GM12878 (cell line): ENCODE measurements at regions not wholly inside any gene's neighbourhood (a gene's known extent, or its start where the extent isn't known, plus 50 kb on each side); places are given as distances from the start of the nearest gene placed in this dataset.

ENCODE experiments used
- ATAC-seq: fragments of 200-7000 bp; cut with Tn5 transposase; 3 replicates; pipeline ENCODE4 v1.9.1; 2020; ENCODE audit warnings: mild to moderate bottlenecking, moderate library complexity
- BruUV-seq: library from RNA; stranded (reverse); fragments of 400-500 nt; replicated peaks from 2 replicates; lab custom pipeline; 2021; lab: Mats Ljungman, UMichigan
- CTCF ChIA-PET: fragments of 300-600 bp; sonication (Branson Sonifier 250); formaldehyde crosslinking; extraction: SDS; loops from one replicate; lab custom pipeline; 2021; ENCODE audit warnings: inconsistent platforms; lab: Yijun Ruan, JAX
- POLR2A ChIA-PET: fragments of 350-600 bp; formaldehyde crosslinking; extraction: SDS; loops from one replicate; lab custom pipeline; 2021; ENCODE audit warnings: inconsistent platforms; lab: Charles Lee
- RAD21 ChIA-PET: fragments of 300-600 bp; sonication (Branson Sonifier 250); formaldehyde crosslinking; loops from one replicate; lab custom pipeline; 2023; ENCODE audit warnings: antibody characterized with exemption; ENCODE audit not compliant: unreplicated experiment; lab: Charles Lee
- SMC1A ChIA-PET: fragments of 300-600 bp; sonication (Branson Sonifier 250); formaldehyde crosslinking; loops from one replicate; lab custom pipeline; 2023; ENCODE audit not compliant: unreplicated experiment, uncharacterized antibody; lab: Charles Lee
- DNase-seq: peaks from one replicate; pipeline ENCODE4 v3.0.0-alpha.2; 2011; ENCODE audit warnings: low read depth, low spot score
- FAIRE-seq: peaks from 3 replicates; lab custom pipeline; 2011; peaks lifted over from hg19 to GRCh38; lab: Jason Lieb, UNC
- H2AFZ ChIP-seq: 2 replicates; pipeline ENCODE4 v1.6.0; 2011; ENCODE audit warnings: low read depth, low read length, control low read depth; ENCODE audit not compliant: control insufficient read depth
- H3K27ac ChIP-seq: 2 replicates; pipeline ENCODE4 v1.5.1; 2011; ENCODE audit warnings: control low read depth; ENCODE audit not compliant: control insufficient read depth, insufficient read depth
- H3K27me3 ChIP-seq, 2 experiments: replicated peaks in 1 of 2; 2 replicates each; pipeline versions ENCODE4 v1.6.0 to v1.6.1; 2011; ENCODE audit warnings: low read length in 1 of 2; ENCODE audit not compliant: control insufficient read depth in 2 of 2, insufficient read depth in 2 of 2
- H3K36me3 ChIP-seq, 2 experiments: 2 replicates each; pipeline ENCODE4 v1.5.1; 2011; ENCODE audit warnings: low read length in 1 of 2; ENCODE audit not compliant: control insufficient read depth in 2 of 2, insufficient read depth in 2 of 2
- H3K4me1 ChIP-seq: 2 replicates; pipeline ENCODE4 v1.6.1; 2011; ENCODE audit warnings: mild to moderate bottlenecking, low read length, moderate library complexity, mixed read lengths; ENCODE audit not compliant: control insufficient read depth, insufficient read depth
- H3K4me2 ChIP-seq: 2 replicates; pipeline ENCODE4 v1.6.0; 2011; ENCODE audit warnings: control low read depth; ENCODE audit not compliant: control insufficient read depth, insufficient read depth
- H3K4me3 ChIP-seq: fragments of 200-600 bp; sonication (generic); 2 replicates; pipeline ENCODE4 v1.5.1; 2016
- H3K79me2 ChIP-seq: 2 replicates; pipeline ENCODE4 v1.6.0; 2011; ENCODE audit warnings: low read length; ENCODE audit not compliant: control insufficient read depth, insufficient read depth
- H3K9ac ChIP-seq: 2 replicates; pipeline ENCODE4 v1.8.0; 2011; ENCODE audit warnings: low read length, control low read depth, mixed read lengths; ENCODE audit not compliant: control insufficient read depth, insufficient read depth
- H3K9me3 ChIP-seq: replicated peaks from 3 replicates; pipeline ENCODE4 v1.5.1; 2011; ENCODE audit warnings: mild to moderate bottlenecking, low read length; ENCODE audit not compliant: control insufficient read depth, insufficient read depth
- H4K20me1 ChIP-seq: 2 replicates; pipeline ENCODE4 v1.6.0; 2011; ENCODE audit not compliant: control insufficient read depth, insufficient read depth
- BHLHE40 ChIP-seq, 2 experiments: fragments of 450-650 bp in 1 of 2; IDR thresholded peaks; 2 replicates each; pipeline ENCODE4 v1.6.1; 2011 to 2017; ENCODE audit warnings: low read depth in 2 of 2, borderline replicate concordance in 1 of 2, improper control_type of control experiment in 1 of 2, low read length in 1 of 2, mild to moderate bottlenecking in 1 of 2
- CBFB ChIP-seq: IDR thresholded peaks from 2 replicates; pipeline ENCODE4 v1.6.1; 2016; ENCODE audit warnings: antibody characterized with exemption, low read depth
- CEBPB ChIP-seq, 2 experiments: fragments of 150-350 bp in 1 of 2; IDR thresholded peaks; 2 replicates each; pipeline ENCODE4 v1.6.1; 2012 to 2014; ENCODE audit warnings: low read depth in 2 of 2, low read length in 2 of 2, borderline replicate concordance in 1 of 2, inconsistent platforms in 1 of 2
- CTCF ChIP-seq, 3 experiments: IDR thresholded peaks in 2 of 3; conservative IDR thresholded peaks in 1 of 3; 2 replicates each; pipeline ENCODE4 v1.5.1; 2011; ENCODE audit warnings: low read depth in 3 of 3, low read length in 3 of 3, mild to moderate bottlenecking in 3 of 3, control low read depth in 2 of 3, moderate library complexity in 2 of 3, inconsistent platforms in 1 of 3, mixed read lengths in 1 of 3; ENCODE audit not compliant: control insufficient read depth in 2 of 3, insufficient read depth in 1 of 3; ENCODE audit errors: extremely low read depth in 1 of 3
- CUX1 ChIP-seq: IDR thresholded peaks from 2 replicates; pipeline ENCODE4 v1.6.1; 2012; ENCODE audit warnings: improper control_type of control experiment, low read depth, low read length; ENCODE audit not compliant: insufficient replicate concordance
- E2F4 ChIP-seq: IDR thresholded peaks from 2 replicates; pipeline ENCODE4 v1.6.1; 2012; ENCODE audit warnings: low read depth, low read length, improper control_type of control experiment
- JUND ChIP-seq: IDR thresholded peaks from 2 replicates; pipeline ENCODE4 v1.6.1; 2012; ENCODE audit warnings: low read depth, mild to moderate bottlenecking, low read length, improper control_type of control experiment, moderate library complexity
- MLLT1 ChIP-seq: fragments of 450-650 bp; IDR thresholded peaks from 2 replicates; pipeline ENCODE4 v1.6.1; 2016; ENCODE audit warnings: mild to moderate bottlenecking
- NBN ChIP-seq: fragments of 450-650 bp; IDR thresholded peaks from 2 replicates; pipeline ENCODE4 v1.6.1; 2016
- PML ChIP-seq: IDR thresholded peaks from 2 replicates; pipeline ENCODE4 v1.6.1; 2012; ENCODE audit warnings: low read length, inconsistent platforms
- SUPT20H ChIP-seq: IDR thresholded peaks from 2 replicates; pipeline ENCODE4 v1.6.1; 2011; ENCODE audit warnings: low read depth, mild to moderate bottlenecking, low read length, moderate library complexity, borderline replicate concordance; ENCODE audit not compliant: control insufficient read depth
- TAF1 ChIP-seq: IDR thresholded peaks from 2 replicates; pipeline ENCODE4 v1.6.1; 2011; ENCODE audit warnings: mild to moderate bottlenecking, low read depth, low read length, borderline replicate concordance
- TCF7 ChIP-seq: IDR thresholded peaks from 2 replicates; pipeline ENCODE4 v1.6.1; 2014; ENCODE audit warnings: antibody characterized with exemption, borderline replicate concordance
- YY1 ChIP-seq: IDR thresholded peaks from 2 replicates; pipeline ENCODE4 v1.6.1; 2011; ENCODE audit warnings: low read depth, mild to moderate bottlenecking, low read length
- ZBED1 ChIP-seq: IDR thresholded peaks from 2 replicates; pipeline ENCODE4 v1.6.1; 2016; ENCODE audit warnings: borderline replicate concordance
- ZNF384 ChIP-seq: IDR thresholded peaks from 2 replicates; pipeline ENCODE4 v1.6.1; 2012; ENCODE audit warnings: low read depth, mild to moderate bottlenecking, low read length, improper control_type of control experiment, borderline replicate concordance
- WGBS: methylation state at CpG from one replicate; pipeline ENCODE4 v1.1.6; 2016; ENCODE audit warnings: low lambda C conversion rate; ENCODE audit not compliant: insufficient replicate concordance, insufficient coverage; ENCODE audit errors: missing lambda C conversion rate; 5-methylcytosine and 5-hydroxymethylcytosine counted together
- in situ Hi-C: fragments of 300-500 bp; cut with MboI; formaldehyde crosslinking; loops from 9 replicates; pipeline ENCODE4 v1.14.3; 2018; ENCODE audit warnings: mixed read lengths
- intact Hi-C: fragments of 100-400 bp; cut with micrococcal nuclease; formaldehyde crosslinking; loops from one replicate; pipeline ENCODE4 v1.14.2; 2022; ENCODE audit not compliant: unreplicated experiment

- 86% methylated on average over 1 of the region's 1 CpG for WGBS
- Histone ChIP-seq H2AFZ (no peak overlapping the region), H3K27me3 (no peaks in the 10 kb centered on the region), H3K27ac (no peak overlapping the region), H3K9me3 (no peaks in the 10 kb centered on the region), H3K36me3 (no peaks in the 10 kb centered on the region), H3K79me2 (no peaks in the 10 kb centered on the region), H3K4me1 (no peaks in the 10 kb centered on the region), H3K4me2 (no peak overlapping the region), H3K9ac (no peak overlapping the region), H3K4me3 (no peak overlapping the region), H4K20me1 (no peaks in the 10 kb centered on the region)
- ATAC-seq (no peak), FAIRE-seq (no peak), DNase-seq (no peak)
- no TSS peak for BruUV-seq
- intact Hi-C loops = no loop called here
- ChIA-PET RAD21 (no interaction called here), CTCF (no interaction called here), SMC1A (no interaction called here), POLR2A (no interaction called here)
- in situ Hi-C loops = no loop called here
- no peak for TF ChIP-seq CTCF (IDR thresholded peaks at IDR 0.05 in 2 of 3, conservative IDR thresholded peaks at IDR 0.05 in 1 of 3; ENCODE audit: control insufficient read depth in 2 of 3, extremely low read depth in 1 of 3, insufficient read depth in 1 of 3, low read depth in 3 of 3, low read length in 3 of 3)
- no peak for TF ChIP-seq NBN
- TF ChIP-seq TAF1 = no peak
- no peak for TF ChIP-seq SUPT20H
- TF ChIP-seq MLLT1 = no peak
- TF ChIP-seq CEBPB (IDR thresholded peaks at IDR 0.05; ENCODE audit: borderline replicate concordance in 1 of 2, low read depth in 2 of 2, low read length in 2 of 2) = no peak
- TF ChIP-seq PML = no peak
- no peak for TF ChIP-seq CUX1
- TF ChIP-seq E2F4 = no peak
- no peak for TF ChIP-seq JUND
- TF ChIP-seq BHLHE40 (IDR thresholded peaks at IDR 0.05; ENCODE audit: borderline replicate concordance in 1 of 2, low read depth in 2 of 2, low read length in 1 of 2) = no peak
- no peak for TF ChIP-seq CBFB
- TF ChIP-seq TCF7 = no peak
- no peak for TF ChIP-seq YY1
- TF ChIP-seq ZBED1 = no peak
- no peak for TF ChIP-seq ZNF384
Observed at GRCh38 chr2:172248785-172249187, 146.1 kb upstream of the DLX2 start.
